HG03469 (cell line): ENCODE measurements at regions not wholly inside any gene's neighbourhood (a gene's known extent, or its start where the extent isn't known, plus 50 kb on each side); places are given as distances from the start of the nearest gene placed in this dataset.
"Not testable (repeated sequence)": the region's sequence is repeated elsewhere in the genome, so short reads cannot be mapped to it uniquely, and the experiment has no call there.

ENCODE experiments used
- ATAC-seq: cut with Tn5 transposase; IDR thresholded peaks from one replicate; pipeline ENCODE4 v1.9.1; 2021; ENCODE audit warnings: mild to moderate bottlenecking, moderate library complexity, moderate number of reproducible peaks; ENCODE audit not compliant: unreplicated experiment

DNA sequence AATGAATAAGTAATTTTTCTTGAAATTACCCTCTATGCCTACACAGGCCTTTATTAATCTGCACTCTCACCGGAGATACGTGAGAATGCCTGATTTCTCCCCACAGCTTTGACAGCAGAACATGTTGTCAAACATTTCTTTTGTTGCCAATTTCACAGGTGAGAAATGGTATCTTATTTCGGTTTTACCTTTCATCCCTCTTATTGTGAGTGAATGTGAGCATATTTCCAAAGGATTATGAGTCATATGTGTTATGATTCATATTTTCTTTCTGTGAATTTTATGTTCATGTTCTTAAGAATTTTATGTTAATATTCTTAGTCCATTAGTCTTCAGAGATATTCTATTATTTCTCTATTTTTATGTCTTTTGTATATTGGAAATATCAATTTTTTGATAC lies 965.1 kb downstream of the CCSER2 start:
- ATAC-seq = no peak

DNA sequence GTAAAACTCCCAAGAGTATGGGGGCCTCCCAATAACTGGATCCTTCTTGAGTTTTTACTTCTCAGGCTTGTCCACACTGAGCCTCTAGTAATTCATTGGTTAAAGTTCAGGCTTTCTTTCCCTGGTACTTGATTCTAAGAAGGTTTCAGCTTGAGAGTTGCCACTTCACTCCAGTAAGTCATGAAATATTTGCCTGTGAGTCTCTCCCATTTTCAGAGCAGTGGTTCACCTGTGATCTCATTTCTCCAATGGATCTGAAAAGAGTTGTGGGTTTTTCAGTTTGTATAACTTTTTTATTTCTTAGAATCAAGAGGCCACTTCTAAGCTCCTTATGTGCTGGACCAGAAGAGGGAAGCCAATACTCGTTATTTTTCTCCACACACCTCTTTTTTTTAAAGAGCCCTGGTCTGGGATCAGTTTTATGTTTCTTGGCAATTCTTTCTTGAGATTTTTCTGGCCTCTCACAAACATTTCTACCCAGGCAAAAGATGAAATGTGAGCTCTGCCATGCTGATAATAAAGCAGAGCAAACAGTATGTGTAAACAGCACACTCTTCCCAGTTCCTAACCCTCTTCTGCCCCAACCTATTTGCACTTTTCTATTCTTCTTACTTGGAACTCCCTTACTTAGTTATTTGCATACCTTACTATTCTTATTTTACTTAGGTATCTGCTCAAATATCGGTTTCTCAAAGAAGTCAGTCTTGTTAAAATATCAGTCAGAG lies 983.4 kb downstream of the CCSER2 start:
- ATAC-seq = no peak

DNA sequence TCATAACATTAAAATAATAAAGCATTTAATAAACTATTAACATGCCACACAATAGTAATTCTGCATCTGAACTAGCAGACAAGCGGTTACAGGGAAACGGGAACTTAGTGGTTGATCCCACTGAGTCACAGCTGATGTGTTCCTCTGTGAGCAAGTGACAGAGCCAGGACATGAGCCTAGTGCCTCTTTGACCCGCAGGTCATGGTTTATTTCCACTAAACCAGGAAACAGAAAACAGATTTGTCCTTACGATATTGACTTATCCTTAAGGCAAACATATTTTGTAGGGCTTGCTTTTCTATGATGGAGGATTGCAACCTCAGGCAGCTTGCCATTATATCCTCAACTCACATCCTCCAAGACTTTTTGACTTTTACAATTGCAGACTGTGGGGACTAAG lies 987.3 kb downstream of the CCSER2 start:
- no peak for ATAC-seq

DNA sequence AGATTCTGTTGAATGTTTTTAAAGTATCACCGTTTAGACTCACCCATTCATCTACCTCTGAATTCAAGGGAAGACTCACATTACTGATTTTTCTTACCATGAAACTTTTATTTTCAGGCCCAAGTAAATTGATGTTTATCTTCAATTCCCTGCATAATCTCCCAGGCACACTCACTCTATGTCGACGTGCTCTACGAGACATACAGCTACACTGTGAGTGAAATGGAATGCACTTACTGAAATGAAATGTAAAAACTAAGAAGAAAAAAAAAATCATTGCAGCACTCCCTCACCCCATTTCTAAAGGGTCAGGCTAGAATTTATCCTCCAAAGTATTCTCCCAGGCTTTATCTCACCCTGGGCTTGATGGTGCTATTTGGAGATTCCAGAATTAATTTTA lies 987.9 kb downstream of the CCSER2 start:
- ATAC-seq = no peak

DNA sequence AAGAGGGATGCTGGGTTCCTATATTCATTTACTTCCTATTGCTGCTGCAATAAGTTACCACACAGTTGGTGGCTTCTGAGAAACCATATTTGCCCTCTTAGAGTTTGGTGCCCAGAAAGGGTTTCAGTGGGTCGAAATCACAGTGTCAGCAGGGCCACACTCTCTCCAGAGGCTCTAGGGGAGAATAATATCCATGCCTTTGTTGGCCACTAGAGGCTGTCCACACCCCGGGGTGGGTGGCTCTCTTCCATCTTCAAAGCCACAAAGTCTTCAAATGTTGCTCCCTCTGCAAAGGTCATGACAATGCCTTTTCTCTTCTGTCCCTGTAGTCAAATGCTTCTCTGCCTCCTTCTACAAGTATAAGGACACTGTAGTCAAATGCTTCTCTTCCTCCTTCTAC lies 989.4 kb downstream of the CCSER2 start:
- ATAC-seq = no peak

DNA sequence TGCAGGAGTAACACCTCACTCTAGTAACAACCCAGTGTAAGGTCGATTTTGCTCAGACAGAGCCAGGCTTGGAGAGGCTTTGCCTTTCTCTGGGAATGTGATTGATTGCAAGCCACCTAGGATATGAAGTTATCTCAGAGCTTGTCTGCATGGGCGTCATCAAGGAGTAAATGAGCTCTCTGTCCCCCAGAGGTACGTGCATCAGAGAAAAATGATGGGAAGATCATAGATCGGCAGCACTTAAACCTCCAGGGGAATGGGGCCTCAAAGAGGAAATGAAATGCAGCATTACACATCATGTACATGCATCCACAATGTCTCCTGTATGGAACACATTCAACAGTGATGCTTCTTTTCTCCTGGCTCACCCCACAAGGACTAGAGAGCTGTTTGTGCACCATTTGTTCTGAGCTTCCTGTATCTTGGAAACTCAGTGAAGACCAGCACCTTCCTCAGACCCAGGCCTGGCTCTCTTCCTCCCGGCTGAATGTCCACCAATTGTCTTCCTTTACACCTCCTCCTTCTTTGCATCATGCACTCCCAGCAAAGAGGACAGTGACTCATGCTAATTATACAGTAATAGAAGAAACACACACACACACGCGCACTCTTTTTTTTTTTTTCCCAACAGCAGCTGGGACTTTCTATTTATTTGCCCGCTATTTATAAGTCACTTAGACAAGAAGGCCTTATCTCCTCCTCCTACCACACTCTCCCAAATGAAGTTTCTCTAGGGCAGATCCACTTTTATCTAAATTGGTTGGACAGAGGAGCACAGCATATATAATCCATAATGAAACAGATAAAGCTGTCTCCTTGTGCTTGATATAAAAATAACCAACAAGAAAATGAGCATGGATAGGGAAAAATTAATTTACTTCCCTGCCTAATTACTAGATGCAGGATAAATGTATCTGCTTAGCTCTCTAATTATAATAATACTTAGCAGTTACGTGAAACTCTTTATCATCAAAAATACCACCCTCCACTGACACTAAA lies 990.7 kb downstream of the CCSER2 start:
- no peak for ATAC-seq

DNA sequence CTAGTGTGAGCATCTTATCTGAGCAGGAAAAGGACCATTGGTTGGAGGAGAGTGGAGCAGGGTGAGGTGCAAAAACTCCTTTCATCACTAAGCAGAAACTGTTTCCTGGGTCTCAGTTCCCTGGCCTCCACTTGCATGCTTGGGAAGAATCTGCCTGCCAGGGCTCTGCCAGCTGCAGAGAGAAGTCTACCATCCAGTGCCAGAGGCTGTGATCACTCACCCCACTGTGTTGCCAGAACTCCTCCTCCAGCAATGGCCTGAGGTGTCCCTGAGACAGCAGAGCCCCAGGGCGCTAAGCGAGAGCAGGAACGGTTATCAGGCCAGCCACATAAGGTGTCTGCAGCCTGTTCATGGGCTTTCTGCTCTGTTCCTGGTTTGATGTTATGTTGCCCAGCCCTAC lies 991.4 kb downstream of the CCSER2 start:
- no peak for ATAC-seq

DNA sequence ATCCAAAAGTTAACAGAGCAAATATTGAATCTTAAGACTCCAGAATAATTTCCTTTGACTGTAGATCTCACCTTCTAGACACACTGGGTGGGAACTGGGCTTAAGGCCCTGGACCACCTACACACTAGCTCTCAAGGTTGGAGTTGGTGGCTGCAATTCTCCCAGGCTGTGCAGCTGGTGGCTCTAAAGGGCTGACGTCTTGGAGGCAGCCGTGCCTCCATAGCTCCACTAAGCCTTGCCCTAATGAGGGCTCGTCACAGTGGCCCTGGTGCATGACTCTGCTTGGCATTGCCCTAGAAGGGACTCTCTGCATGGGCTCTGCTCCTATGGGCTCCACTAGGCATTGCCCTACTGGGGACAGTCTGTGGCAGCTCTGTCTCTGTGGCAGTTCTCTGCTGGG lies 1005.2 kb downstream of the CCSER2 start:
- no peak for ATAC-seq

DNA sequence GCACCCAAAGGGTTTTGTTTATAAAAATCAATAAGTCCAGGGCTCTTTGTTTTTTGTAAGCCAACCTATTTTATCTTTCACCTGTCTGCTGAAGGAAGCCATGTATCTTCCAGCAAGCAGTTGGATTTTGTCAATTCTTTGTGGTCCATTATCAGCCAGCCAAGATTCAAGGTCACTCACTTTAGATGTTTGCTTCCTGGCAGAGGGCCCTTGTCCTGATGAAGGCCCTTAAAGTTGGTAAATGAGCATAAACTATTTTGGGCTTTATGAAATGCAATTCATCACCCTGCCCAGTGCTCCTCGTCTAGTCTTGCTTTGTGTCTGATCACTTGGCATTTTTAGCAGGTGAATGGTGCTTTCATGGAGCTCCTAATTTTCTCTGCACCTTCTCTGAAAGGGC lies 1004.2 kb downstream of the GRID1 start:
- ATAC-seq = no peak

DNA sequence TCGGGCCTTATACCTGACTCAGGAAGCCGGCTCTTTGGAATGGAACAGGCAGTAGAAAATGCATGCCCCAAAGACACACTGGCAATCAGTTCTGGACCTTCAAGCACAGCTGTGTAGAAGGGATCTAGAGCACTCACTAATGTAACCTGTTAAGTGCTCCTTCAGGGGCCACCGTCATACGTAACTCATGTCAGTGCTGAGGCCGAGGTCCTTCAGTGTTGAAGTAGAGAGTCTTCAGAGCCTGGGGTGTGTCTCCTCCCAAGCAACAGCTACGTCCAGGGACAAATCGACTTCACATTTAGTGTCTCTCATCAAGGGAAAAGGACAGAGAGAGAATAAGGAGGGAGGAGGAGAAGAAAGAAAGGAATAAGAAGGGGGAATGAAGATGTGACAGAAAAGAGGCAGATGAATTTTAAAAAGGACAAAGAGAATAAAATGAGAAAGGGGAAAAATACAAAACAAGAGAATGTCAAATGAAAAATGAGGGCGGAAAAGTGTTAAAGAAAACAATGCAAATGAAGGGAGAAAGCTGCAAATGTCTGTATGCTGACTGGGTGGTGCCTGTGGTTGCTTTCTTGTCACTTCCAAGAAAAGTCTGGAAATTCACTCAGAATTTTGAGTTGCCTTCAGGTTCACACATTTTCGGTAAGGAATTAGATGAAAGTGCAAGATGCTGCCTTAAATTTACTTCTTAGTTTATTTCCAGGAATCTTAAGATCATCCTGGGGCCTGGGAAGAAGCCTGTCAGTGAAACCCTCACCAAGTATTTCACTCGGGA lies 989.4 kb downstream of the GRID1 start:
- ATAC-seq = no peak

DNA sequence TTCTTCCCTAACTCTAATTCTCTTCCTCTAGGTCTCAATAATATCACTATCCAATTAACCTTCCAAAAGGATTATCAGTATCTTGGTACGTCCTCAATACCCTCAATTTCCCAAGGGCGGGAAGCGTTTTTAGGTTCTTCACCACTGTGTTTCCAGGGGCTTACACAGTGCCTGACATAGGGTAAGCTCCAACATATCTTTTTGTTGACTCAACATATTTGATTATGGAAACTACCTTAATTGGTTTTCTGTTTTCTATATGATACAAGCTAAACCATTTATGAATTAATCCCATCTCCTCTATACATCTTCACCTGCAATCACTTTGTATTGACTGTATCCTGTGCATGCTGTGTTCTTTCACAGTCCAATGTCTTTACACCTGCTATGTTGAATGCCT lies 987.3 kb downstream of the GRID1 start:
- ATAC-seq = no peak

DNA sequence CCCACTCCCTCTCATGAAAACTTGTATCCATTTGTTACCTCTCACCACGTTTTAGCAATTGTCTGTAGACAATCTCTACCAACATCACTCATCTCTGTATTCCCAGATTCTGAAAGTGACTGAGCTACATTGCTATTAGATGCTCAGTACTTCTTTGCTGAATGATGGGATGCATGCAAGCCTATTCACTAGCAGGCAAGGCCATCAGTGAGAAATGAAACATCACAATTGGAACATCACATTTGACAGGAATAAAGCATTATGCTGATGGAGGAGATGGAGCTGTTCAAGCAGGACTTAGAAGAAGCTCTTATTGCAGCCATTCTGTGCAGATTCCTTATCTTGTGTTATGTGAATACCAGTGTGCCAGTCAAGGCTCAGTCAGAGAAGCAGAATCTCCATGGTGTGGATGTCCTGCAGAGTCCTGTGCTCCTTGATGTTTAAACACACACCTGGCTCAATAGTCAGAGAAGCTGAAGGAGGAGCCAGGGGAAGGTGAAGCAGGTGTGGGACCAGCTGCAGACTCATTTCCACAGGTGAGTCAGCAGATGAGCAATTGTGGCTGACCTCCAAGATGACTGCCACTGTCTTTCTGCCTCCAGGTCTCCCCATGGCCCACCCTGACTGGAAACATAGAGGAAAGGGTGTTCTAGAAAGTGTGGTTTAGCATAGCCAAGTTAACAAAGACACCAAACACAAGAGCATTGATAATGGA lies 965.5 kb downstream of the GRID1 start:
- no peak for ATAC-seq

DNA sequence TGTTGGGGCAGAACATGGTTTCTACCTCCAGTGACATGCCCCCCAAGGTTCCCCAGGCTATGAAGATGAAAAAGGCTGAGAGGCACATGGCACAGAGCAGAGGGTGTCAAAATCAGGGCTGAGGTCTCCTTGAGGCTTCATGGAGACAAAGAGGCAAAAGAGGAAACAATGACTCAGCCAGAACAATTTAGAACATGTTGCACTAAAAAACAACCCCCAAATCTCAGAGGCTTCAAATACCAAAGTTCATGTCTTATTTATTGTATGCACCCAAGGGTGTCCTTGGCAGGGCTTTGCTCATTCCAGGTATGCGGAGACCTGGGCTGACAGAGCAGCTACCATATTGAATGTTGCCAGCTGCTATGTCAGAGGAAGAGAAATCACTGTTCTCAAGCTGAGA lies 964.1 kb downstream of the GRID1 start:
- ATAC-seq = no peak

DNA sequence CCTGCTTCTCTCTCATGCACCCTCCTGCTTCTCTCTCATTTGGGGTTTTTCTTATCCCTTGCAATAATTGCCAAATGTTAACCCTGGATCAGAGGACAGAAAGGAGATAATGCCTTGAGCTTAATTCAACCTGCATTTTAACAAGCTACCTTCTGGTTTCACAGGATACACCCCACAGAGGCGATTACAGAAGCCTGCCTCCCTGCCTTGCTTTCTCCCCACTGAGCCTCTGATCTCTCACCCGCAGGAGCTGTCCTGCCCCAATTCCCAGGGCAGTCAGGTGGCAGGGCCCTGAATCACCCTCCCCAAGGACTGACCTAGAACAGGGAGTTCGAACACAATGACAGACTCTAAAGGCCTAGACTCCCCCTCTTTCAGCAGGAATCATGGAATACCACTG lies 959.5 kb downstream of the GRID1 start:
- no peak for ATAC-seq

DNA sequence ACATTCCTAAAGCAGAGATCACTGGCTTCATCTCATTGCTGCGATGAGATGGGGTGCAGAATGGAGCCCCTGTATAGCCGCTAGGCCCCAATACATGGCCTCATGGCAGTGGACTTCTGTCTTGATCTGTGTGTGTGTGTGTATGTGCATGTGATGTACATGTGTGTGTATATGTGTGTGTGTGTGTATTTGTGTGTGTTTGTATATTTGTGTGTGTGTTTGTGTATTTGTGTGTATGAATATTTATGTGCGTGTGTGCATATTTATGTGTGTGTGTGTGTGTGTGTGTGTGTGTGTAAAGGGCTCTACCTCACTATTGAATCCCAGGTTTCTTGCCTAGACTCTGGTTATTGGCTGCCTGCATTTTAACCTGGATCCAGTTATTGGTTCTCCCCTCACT lies 958.2 kb downstream of the GRID1 start:
- ATAC-seq = no peak

DNA sequence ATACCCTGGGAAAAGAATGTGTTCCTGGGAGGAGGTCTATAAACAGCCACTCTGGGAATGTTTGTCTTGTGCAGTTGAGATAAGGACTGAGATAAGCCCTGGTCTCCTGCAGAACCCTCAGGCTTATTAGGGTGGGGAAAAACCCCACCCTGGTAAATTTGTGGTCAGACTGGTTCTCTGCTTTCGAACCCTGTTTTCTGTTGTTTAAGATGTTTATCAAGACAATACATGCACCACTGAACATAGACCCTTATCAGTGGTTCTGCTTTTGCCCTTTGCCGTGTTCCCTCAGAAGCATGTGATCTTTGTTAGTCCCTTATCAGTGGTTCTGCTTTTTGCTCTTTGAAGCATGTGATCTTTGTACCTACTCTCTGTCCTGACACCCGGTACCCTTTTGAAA lies 956.0 kb downstream of the GRID1 start:
- not testable (repeated sequence) for ATAC-seq

DNA sequence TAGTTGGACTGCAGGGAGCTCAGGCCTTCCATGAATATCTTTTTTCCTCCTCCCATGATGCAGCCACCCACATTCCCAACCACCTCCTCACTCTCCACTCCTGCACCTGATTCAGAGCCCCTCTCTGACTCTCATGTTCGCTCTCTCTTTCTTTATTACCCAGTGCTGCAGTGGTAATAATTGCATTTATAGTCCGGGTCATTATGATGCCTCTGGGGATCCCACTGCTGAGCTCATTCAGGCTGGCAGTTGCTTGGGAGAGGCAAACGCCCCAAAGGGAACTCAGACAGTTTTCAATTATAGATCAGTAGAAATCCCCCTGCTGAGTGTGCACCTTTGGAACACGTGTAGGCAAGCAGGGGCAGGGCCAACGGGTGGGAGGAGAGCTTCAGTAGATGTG lies 953.0 kb downstream of the GRID1 start:
- ATAC-seq = no peak

DNA sequence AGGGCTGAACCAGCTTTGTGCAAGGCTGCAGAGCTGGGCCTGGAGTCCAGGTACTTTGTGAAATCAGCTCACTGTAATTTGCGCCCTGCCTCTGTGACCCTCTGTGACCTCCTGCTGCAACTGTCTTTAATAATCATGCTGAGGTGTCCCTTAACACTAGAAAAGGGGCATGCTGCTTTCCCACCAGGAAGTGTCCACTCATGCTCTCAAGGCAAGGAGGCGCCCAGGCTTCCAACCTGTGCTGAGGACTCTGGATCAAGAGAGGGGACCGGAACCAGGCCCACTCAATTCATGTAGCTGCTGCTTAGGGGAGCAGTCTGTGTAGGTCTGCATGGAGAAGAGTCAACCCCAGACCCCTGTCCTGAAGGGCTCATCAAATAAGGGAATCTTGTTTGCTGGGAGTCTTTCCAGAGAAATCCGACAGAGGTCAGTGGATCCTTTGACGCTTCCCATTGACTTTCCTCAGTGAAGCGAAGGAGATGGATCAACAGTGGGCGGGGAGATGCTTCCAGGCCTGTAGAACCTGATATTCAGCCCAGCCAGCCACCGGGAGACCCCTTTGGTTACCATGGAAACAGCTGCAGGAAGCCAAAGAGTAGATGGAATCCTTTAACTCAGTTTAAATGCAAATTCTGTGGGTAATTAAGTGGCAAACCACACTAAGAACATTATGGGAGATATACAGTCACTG lies 945.9 kb downstream of the GRID1 start:
- ATAC-seq = no peak

DNA sequence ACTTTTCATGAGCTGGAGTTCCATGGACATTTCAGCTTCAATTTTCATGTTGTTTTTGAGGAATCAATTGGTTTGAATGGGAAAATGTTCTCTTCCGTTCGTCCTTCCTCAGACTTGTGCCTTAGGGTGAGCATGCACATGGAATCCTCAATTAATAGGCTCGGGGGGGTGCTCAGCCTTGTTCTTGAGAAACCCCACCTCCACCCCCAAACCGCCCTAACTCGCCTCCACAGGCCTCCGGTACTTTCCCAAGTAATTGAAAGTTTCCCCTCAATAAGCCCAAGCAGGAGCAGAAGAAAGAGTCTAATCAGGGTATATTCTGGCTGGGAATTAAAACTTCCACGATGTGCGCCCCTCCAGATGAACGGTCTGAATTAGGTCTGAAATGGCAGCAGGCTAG lies 945.2 kb downstream of the GRID1 start:
- ATAC-seq = no peak

DNA sequence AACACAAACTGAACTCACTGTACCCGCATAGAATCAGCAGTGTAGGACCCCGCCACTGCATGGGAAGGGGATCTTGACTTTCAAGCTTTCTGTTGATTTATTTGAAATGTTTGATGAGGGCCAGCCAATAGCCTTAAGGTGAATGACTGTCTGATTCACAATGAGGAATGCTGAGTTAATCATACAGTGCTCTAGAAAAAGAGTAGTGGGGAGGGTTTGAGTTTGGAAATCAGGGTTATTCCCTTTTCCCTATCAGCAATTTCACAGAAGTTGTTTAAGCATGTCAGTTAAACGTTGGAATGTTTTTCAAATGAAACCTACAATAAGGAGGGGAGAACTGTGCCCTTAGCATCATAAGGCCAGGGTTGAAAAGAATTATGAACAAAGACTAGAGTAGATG lies 937.5 kb downstream of the GRID1 start:
- ATAC-seq = no peak
